Left kidney (tissue), 1 donor: ENCODE measurements at regions not wholly inside any gene's neighbourhood (a gene's known extent, or its start where the extent isn't known, plus 50 kb on each side); places are given as distances from the start of the nearest gene placed in this dataset.

ENCODE experiments used
- DNase-seq: peaks from one replicate; pipeline ENCODE4 v3.0.0-alpha.2; 2013

DNA sequence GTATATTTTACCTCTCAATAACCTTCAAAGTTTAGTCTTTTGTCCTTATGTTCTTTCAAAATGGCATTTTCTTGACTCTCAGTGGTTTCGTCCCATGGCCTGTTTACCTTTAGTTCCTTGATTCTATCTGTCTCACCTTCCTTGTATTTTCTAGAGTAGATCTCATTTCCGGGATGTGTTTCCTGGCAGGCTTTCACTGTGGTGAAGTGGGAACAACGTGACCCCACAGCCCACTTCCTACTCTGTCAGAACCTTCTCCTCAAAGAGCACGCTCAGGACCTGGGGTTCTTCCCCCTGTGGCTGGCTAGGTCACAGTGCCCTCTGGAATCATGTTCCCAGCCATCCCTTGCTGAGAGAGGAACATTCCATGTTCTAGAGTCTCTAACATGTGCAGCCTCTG lies 129.9 kb upstream of the ZNF32 start:
- DNase-seq: no peak

DNA sequence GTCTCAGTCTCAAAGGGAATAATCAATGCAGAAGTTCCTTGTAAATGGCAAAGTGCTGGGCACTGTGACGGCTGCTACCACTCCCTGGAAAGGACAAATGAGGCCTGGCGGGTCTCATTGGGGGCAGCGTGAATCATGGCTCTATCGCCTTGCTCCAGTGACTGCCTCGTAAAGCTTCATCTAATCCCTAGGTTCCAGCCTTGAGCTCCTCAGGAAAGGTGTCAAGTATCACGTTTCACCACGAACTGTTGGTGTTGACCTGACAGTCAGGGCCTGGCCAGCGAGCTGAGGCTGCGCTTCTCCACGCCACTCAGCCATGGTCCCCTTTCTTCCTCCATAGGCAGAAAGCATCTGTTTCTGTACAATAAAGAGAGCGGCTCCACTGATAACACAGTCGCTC lies 126.7 kb upstream of the ZNF32 start:
- peak; percentile 20 for DNase-seq

DNA sequence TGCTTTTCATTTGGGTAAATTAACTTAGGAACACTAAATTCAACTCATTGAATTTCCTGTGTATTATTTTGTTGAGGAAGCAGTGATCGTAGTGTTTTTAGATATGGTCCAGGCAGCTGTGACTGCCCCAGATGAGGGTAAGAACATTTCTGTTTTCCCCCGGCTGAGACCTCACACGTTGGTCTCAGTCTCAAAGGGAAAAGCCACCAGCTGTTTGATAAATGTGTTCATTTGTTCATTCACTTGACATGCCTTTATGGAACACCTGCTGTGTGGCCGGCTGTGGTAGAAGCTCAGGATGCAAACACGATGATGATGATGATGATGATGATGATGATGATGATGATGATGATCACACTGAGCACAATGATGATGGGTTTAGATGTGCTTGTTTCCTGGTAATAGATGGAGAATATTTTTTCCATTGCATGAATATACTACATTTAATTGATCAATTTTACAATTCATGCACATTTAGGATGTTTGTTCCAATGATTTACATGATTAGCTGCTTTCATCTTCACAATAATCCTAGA lies 125.6 kb upstream of the ZNF32 start:
- no peak for DNase-seq

DNA sequence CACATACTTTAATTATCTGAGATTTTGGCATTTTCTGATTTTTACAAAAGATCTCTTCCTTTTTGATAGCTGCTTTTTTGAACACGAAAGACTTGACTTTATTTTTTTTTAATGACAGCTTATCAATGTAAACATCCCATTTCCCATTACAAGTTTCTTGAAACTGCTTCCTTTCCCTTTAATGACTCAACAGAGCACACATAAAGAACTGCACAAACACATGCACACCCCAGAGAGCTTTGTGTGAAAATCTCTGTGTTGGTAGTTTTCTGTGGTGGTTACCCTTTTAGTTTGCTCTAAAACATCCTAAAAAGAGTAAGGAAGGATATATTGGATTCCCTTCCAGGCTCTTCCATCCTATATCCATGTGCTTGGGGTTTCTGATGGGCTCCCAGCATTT lies 125.1 kb upstream of the ZNF32 start:
- no peak for DNase-seq

DNA sequence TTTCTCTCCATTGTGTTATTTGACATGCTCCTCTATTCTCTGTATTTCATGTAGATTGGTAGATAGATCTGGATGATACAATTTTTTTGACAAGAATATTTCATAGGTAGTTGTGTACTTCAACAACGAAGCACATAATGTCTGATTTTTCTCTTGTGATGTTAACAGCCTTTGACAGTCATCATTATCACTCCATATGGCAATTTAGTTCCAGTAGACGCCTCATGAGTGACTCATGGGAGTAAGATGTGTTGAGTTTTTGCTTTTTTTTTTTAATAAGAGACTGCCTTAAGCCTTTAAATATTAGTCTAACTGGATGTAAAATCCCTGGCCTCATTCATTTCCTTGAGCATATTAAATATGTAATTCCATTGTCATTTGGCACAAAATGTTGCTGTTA lies 123.5 kb upstream of the ZNF32 start:
- no peak for DNase-seq

DNA sequence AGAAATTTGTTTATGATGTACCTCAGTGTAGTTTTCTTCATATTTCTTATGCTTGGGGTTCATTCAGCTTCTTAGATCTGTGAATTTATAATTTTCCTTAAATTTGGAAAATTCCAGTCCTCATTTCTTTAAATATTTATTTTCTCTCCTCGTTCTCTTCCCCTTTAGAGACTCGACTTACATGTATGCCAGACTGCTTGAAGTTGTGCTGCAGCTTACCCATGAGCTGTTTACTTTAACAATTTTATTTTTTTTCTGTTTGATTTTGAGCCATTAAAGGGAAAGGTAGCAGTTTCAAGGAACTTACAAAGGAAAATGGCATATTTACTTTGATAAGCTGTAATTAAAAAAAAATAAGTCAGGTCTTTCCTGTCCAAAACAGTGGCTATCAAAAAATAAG lies 123.0 kb upstream of the ZNF32 start:
- DNase-seq: no peak

DNA sequence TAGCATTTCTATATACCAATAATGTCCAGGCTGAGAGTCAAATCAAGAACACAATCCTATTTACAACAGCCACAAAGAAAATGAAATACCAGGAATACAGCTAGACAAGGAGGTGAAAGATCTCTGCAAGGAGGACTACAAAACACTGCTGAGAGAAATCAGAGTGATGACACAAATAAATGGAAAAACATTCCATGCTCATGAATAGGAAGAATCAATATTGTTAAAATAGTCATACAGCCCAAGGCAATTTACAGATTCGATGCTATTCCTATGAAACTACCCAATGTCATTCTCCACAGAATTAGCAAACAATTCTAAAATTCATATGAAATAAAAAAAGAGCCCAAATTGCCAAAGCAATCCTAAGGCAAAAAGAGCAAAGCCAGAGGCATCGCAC lies 116.8 kb upstream of the ZNF32 start:
- no peak for DNase-seq

DNA sequence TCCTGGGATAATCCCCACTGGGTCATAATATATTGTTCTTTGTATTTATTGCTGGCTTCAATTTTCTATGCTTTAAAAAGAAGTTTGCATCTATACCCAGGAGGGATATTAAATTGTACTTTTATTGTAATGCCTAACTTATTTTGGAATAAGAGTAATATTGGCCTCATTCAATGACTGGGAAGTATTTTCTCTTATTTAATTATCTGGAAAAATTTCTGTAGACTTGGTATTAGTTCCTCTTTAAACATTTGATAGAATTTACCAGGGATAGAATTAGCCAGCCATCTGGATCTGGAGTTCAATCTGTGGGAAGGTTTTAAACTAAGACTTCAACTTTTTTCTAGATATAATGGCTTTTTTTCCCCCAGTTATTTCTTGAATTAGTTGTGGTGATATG lies 115.2 kb upstream of the ZNF32 start:
- no peak for DNase-seq

DNA sequence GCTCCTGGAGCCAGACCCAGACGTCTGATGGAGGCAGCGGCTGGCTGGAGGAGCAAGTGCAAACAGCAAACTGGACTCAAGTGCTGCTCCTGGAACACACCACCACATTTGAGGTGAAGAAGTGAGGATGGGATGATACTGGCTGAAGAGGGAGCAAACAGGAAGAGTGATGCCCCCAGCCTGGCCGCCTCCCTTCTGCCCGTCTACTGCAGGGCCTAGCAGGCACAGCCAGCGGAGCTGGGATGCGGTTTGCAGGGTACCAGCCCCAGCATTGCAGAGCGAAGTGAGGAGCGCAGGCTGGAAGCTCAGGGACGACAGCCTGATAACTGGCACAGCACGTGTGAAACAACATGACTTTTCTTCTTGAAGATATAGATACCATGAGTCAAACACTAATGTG lies 111.8 kb upstream of the ZNF32 start:
- DNase-seq: no peak

DNA sequence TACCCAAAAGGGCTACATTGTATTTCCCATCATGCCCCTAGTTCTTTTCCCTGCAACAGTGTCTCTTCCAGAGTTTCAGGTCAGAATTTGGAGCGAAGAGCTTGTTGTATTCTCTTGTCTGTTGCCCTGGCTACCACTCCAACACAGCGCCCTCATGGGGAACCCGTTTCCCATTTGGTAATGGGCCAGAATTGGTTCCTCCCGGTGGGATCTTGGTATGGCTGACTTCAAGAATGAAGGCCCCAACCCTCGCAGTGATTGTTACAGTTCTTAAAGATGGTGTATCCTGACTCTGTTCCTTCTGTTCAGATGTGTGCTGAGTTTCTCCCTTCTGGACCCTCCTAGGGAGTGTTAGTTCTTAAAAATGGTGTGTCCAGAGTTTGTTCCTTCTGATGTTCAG lies 110.5 kb upstream of the ZNF32 start:
- DNase-seq: no peak

DNA sequence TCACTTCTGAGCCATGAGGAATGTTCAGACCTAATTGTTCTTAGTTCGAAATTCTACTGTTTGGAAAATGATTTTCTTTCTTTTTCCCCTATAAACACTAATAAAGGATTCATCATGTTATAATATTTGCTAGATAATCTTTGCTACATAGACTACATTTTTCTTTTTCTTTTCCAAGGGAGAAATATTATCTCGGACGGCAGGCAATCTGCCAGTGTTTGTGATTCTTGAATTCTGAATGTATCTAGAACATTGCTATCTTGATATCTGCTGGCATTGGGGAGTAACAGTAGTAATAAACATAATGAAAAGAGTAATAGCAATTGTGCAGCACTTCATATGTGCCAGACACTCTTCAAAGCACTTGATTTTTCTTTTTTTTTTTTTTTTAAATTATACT lies 107.7 kb upstream of the ZNF32 start:
- DNase-seq: no peak

DNA sequence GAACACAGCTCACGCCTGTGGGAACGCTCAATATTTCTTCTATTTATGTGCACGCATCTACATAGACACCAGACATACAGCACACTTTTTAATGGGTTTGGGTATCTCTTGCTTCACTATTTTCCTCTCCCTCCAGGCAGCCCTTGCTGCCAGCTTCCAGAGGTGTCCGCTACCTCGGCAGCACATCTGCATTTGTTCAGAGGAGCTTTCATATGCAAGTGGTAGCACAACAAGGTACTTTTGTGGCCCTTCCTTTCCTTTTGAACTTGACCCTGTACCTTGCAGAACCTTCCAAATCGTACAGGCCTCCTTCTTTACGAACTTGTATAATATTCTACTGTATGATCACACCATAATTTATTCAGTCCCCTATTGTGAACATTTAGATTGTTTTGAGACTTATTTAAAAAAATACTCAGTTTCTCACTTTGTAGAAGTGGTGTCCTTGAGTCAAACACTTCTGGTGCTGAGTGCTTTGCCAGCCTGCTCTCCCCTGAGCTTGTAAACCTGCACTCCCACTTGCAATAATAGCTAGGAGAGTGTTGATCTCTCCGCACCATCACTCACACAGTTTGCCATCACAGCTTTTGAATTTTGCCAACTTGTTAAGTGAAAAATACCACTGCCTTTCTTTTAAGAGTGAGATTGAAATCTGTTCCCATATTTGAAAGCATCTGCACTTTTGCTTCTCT lies 106.0 kb upstream of the ZNF32 start:
- DNase-seq: no peak

DNA sequence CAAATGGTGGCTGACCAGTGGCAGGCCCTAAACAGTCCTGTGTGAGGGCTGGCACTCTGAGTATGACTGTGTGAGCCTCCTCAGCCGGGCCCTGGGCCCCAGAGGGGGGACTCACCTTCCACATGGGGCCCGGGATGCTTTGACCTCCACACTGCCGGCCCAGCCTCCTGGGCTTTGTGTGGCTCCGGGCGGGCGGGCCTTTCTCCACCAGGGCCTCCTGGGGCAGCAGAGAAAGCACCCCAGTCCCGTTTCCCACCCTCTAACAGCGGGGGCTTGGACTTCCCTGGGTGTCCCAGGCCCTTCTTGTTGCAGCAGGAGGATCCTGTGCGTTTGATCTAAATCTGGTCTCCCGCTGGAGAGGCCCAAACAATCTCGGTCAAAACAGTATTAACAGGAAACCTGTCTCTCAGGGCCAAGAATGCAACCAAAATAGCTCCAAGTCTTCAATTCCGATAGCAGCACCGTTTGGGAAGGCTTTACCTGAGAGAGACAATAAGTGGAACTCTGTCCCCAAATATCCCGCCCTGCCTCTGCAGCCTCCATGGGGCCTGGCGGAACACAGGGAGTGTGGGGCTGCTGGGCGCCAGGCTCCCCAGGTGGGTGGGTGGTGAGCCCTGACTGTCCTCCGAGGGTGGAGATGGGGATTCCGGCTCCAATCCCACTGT lies 104.8 kb upstream of the ZNF32 start:
- no peak for DNase-seq

DNA sequence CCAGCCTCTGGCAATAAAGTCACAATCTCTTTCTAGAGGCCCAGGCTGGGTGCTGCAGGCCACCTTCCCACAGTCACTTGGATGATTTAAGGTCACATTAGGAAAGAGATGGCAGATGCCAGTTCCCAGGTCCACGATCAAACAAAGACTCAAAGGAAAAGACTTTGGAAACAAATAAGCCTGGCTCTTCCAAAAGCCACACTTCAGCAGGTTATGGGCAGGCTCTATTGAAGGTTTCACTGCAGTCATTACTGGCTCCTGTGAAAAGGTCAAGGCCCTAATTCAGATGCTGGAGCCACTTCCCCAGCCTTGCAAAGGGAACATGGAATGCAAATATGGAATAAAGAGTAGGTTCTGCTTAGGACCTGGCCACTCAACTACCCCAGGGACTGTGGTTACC lies 104.0 kb upstream of the ZNF32 start:
- DNase-seq: no peak

DNA sequence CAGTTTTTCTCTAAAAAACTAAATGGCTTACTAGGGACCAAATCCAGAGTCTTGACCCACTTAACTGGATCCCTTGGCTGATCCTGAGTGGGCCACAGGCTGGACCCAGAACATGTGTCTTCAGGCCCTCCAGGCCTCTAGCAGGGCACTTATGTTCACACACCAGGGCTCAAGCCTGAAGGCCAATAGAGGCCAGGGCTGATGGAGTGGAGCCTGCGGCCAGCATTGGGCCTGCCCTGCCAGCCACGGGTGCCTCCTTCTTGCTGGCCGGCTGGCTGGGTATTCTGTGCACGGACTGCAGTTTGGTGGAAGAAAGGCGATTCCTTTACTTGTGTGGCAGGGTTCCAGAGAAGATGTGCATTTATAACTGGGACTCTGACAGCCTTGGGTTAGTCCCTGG lies 103.0 kb upstream of the ZNF32 start:
- DNase-seq: no peak

DNA sequence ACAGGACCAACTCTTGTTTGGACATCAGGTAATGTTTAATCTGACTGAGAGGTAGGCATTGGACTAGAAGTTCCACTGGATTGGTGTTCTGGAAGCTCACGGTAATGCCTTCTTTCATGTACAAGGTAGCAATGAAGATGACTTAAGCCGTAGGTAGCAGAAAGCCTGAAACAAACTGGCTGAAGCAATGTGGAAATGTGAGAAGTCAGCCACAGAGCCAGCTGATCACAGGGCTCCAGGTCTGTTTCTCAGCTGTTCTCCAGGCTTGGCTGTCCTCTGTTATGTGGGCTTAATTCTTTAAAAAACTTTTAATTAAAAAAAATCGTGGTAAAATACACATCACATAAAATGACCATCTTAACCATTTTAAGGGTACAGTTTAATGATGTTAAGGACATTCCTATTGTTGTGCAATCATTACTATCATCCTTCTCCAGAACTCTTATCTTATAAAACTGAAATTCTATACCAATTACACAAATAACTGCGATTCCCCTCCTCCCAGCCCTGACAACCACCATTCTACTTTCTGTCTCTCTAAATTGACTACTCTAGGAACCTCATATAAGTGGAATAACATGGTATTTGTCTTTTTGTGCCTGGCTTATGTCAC lies 101.4 kb upstream of the ZNF32 start:
- no peak for DNase-seq

DNA sequence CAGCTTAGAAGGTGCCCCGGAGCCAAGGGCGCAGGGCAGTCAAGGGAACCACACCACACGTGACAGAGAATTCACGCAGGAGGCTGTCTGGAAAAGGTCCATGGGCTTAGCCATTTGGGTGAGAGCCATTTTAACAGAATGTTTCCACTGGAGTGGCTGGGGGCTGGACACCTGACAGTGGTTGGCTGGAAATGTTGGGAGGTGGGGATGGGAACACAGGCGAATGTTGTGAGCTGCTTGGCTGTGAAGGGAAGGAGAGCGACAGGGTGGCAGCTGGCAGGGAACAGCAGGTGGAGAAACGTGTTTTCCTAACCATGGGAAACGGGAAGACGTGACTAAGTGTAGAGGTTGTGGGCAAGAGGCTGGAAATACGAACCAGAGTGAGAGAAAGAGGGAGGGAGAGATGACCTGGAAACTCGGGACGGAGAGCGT lies 100.5 kb upstream of the ZNF32 start:
- DNase-seq: no peak

DNA sequence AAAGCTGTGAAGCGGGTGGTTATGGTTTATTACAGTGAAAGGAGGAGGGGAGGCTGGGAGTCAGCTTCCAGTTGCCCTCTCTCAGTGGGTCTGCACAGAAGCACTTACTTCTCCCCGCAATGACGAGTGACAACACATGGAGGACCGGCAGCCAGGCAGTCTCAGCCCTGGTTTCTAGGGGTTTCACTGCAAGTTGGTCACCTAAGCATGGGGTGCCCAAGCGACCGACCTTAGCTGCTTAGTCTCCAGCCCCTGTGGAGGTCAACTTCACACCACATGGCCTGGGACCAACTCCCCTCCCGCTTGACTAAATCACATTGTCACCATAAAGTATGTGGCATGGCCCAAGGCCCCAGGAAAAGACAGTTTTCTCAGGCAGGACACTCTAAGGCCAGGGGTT lies 99.9 kb upstream of the ZNF32 start:
- no peak for DNase-seq

DNA sequence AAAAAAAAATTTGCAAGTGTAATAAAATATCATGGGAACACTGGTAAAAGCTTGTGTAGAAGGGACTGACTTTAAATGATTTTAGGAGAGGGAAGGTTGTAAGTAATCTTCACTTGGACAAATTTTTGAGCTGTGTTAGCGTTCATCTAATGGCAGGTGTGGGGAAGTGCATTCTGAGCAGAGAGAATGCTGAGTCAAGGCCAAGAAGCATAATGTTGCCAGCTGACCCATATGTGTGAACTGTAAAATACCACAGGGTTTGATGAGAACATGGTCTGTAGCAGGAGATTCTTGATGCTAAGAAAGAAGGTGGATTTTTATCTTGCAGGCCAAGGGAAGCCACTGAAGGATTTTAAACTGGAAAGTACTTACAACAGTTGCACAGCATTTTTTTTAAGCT lies 98.2 kb upstream of the ZNF32 start:
- no peak for DNase-seq

DNA sequence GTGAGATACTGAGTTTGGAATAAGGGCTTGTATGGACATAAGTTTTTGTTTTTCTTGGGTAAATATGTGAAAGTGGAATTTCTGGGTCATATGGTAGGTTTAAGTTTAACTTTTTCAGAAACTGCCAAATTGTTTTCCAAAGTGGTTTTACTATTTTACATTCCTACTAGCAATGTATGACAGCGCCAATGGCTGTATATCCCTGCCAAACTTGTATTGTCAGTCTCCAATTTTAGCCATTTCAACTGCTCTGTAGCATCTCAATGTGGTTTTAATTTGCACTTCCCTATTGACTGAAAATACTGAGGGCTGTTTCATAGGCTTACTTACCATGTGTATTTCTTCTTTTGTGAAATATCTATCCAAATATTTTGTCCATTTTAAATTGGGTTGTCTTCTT lies 90.5 kb upstream of the ZNF32 start:
- DNase-seq: no peak

DNA sequence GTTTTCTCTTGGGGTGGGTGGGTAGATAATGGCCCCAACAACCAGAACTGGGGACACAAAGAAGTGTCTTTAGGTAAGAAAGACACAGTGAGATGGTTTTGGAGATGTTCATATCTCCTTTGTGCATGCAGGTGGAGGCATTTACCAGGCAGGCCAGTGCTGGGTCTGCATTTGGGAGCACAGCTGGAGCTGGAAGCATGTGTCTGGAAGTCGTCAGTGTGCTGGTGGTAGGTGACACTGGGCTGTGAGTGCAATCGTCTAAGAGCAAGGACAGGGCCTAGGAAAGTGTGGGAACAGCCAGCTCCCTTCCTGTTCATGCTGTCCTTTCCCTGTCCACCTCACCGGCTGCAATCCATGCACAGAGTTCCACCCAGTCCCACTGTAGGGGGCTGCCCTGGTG lies 88.3 kb upstream of the ZNF32 start:
- DNase-seq: no peak

DNA sequence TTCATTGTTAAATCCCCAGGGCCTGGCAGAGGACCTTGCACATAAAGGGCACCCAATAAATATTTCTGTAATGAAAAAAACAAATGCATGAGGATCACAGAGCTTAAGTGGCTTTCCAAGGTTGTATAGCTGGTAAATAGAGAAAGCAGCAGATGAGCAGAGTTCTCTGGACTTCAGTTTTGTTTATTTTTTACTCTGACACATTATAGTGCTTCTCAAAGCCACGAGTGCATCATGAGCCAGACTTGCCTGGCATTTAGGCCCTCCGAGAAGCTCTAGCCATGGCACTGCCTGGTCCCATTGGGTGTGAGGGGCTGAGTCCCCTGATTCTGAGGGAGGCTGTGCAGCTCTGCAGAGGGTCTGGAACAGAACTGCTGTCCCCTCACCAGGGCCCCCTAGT lies 87.2 kb upstream of the ZNF32 start:
- no peak for DNase-seq

DNA sequence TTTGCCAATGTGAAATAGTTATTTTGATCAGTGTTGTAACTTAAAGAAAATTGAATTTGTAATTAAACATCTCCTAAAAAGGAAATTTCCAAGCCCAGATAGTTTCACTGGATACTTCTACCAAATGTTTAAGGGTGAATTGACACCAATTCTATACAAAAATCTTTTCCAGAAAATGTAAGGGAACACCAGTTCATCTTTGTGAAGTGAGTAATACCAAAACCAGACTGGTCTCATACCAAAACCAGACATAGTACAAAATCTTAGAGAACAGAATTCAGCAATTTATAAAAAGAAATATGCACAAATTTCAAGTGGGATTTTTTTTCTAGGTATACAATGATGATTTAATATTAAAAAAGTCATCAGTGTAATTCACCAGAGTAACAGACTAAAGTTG lies 86.0 kb upstream of the ZNF32 start:
- DNase-seq: no peak

DNA sequence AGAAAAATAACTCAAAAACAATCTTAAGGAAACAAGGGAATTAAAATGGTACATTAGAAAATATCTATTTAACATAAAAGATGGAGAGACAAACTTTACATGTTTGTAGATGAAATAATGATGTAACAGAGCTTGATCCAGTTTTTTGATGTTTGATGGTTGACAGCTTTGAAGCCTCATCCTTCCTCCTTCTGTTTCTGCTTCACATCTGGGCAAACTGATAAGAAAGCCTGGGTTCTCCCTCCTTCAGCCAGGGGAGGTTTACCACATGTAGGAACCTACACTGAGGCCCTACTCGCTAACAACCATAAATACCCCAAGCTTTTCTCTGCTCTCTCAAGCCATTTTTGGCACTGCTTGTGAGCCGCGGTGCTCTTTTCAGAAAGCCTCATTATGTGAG lies 82.8 kb upstream of the ZNF32 start:
- DNase-seq: no peak
